A549 (cell line): ENCODE measurements at regions not wholly inside any gene's neighbourhood (a gene's known extent, or its start where the extent isn't known, plus 50 kb on each side); places are given as distances from the start of the nearest gene placed in this dataset.

Source experiments
- ATAC-seq, 2 experiments: fragments of 200-7000 bp in 1 of 2; fragments of >200 bp in 1 of 2; cut with Nextera tagmentation in 1 of 2; cut with Tn5 transposase in 1 of 2; 3 replicates each; pipeline versions ENCODE4 v1.8.0 to v1.9.1; 2018 to 2020; ENCODE audit warnings: mild to moderate bottlenecking in 1 of 2, moderate library complexity in 1 of 2
- CTCF ChIA-PET: fragments of 300-600 bp; sonication (Branson Sonifier 250); formaldehyde crosslinking; extraction: SDS; loops from one replicate; lab custom pipeline; 2021; ENCODE audit warnings: antibody characterized with exemption, inconsistent platforms; lab: Yijun Ruan, JAX
- POLR2A ChIA-PET: fragments of 350-600 bp; formaldehyde crosslinking; extraction: SDS; loops from one replicate; lab custom pipeline; 2021; ENCODE audit warnings: antibody characterized with exemption, inconsistent platforms; lab: Yijun Ruan, JAX
- DNase-seq, 2 experiments: peaks; one replicate each; pipeline versions ENCODE4 v3.0.0 to v3.0.0-alpha.2; 2011 to 2016; ENCODE audit warnings: low read depth in 1 of 2, low spot score in 1 of 2
- FAIRE-seq: peaks from 2 replicates; lab custom pipeline; 2011; peaks lifted over from hg19 to GRCh38; lab: Jason Lieb, UNC
- H3K27ac ChIP-seq, 2 experiments: fragments of >200 bp; sonication (Bioruptor Twin); formaldehyde crosslinking; 3 replicates each; pipeline ENCODE4 v1.5.1; 2016 to 2017
- H3K4me1 ChIP-seq: fragments of >200 bp; sonication (Bioruptor Twin); formaldehyde crosslinking; 3 replicates; pipeline ENCODE4 v1.6.1; 2016
- H3K4me2 ChIP-seq: fragments of >200 bp; sonication (Bioruptor Twin); formaldehyde crosslinking; 3 replicates; pipeline ENCODE4 v1.6.1; 2016
- H3K4me3 ChIP-seq: fragments of >200 bp; sonication (Bioruptor Twin); formaldehyde crosslinking; 3 replicates; pipeline ENCODE4 v1.5.1; 2016
- H3K9me3 ChIP-seq: fragments of >200 bp; sonication (Bioruptor Twin); formaldehyde crosslinking; 3 replicates; pipeline ENCODE4 v1.6.1; 2016
- ELK1 ChIP-seq: fragments of 150-350 bp; IDR thresholded peaks from 2 replicates; pipeline ENCODE4 v1.6.1; 2014; ENCODE audit warnings: low read depth, mild to moderate bottlenecking, low read length
- ESRRA ChIP-seq: fragments of 150-350 bp; IDR thresholded peaks from 2 replicates; pipeline ENCODE4 v1.6.1; 2014; ENCODE audit warnings: mild to moderate bottlenecking, low read length, borderline replicate concordance
- HDAC2 ChIP-seq: fragments of 200-600 bp; sonication (generic); IDR thresholded peaks from 2 replicates; pipeline ENCODE4 v1.6.1; 2016
- HOXA7 ChIP-seq: fragments of 250-450 bp; sonication (Bioruptor Pico); IDR thresholded peaks from 2 replicates; pipeline ENCODE4 v1.5.0; 2020; ENCODE audit warnings: mild to moderate bottlenecking, moderate library complexity
- HOXB5 ChIP-seq: fragments of 250-450 bp; sonication (Bioruptor Pico); IDR thresholded peaks from 2 replicates; pipeline ENCODE4 v1.5.0; 2020; ENCODE audit warnings: mild to moderate bottlenecking, moderate library complexity
- JUNB ChIP-seq: fragments of >200 bp; sonication (Bioruptor Twin); formaldehyde crosslinking; IDR thresholded peaks from 2 replicates; pipeline ENCODE4 v1.6.1; 2016
- KDM1A ChIP-seq: fragments of 200-600 bp; sonication (generic); IDR thresholded peaks from 2 replicates; pipeline ENCODE4 v1.6.1; 2016; ENCODE audit warnings: low read depth, mild to moderate bottlenecking
- KDM5A ChIP-seq: fragments of 200-600 bp; sonication (generic); IDR thresholded peaks from 2 replicates; pipeline ENCODE4 v1.6.1; 2016; ENCODE audit warnings: antibody characterized with exemption, mild to moderate bottlenecking
- MAZ ChIP-seq: fragments of 150-350 bp; IDR thresholded peaks from 2 replicates; pipeline ENCODE4 v1.6.1; 2014; ENCODE audit warnings: antibody characterized with exemption, low read depth, low read length, borderline replicate concordance
- NFE2L2 ChIP-seq: fragments of 150-350 bp; conservative IDR thresholded peaks from 2 replicates; pipeline ENCODE4 v1.6.1; 2014; ENCODE audit warnings: low read length
- NPAS2 ChIP-seq: fragments of 250-450 bp; sonication (Bioruptor Pico); IDR thresholded peaks from 2 replicates; pipeline ENCODE4 v1.8.0; 2022; ENCODE audit warnings: mild to moderate bottlenecking, moderate library complexity, borderline replicate concordance
- POLR2AphosphoS2 ChIP-seq: conservative IDR thresholded peaks from 2 replicates; pipeline ENCODE4 v1.6.1; 2012; ENCODE audit warnings: low read length, improper control_type of control experiment, inconsistent platforms
- RCOR1 ChIP-seq: fragments of 150-350 bp; IDR thresholded peaks from 2 replicates; pipeline ENCODE4 v1.6.1; 2014; ENCODE audit warnings: antibody characterized with exemption, low read length, low read depth
- RFX5 ChIP-seq: fragments of 450-650 bp; IDR thresholded peaks from 2 replicates; pipeline ENCODE4 v1.7.1; 2014; ENCODE audit warnings: antibody characterized with exemption, mild to moderate bottlenecking, moderate library complexity
- TFCP2L1 ChIP-seq: fragments of 250-450 bp; sonication (Bioruptor Pico); IDR thresholded peaks from 2 replicates; pipeline ENCODE4 v1.5.0; 2021; ENCODE audit warnings: mild to moderate bottlenecking
- ZNF302 ChIP-seq: fragments of 250-450 bp; sonication (Bioruptor Pico); IDR thresholded peaks from 2 replicates; pipeline ENCODE4 v1.9.0; 2021; ENCODE audit warnings: inconsistent platforms, mild to moderate bottlenecking, moderate library complexity
- WGBS: methylation state at CpG from one replicate; pipeline ENCODE4 v1.1.6; 2017; ENCODE audit errors: missing lambda C conversion rate; 5-methylcytosine and 5-hydroxymethylcytosine counted together
- TF ChIP-seq, protein P1 (sequence below): fragments of 250-450 bp; sonication (Bioruptor Pico); IDR thresholded peaks from 2 replicates; pipeline ENCODE4 v1.5.0; 2021; ENCODE audit warnings: mild to moderate bottlenecking, moderate library complexity, borderline replicate concordance
- TF ChIP-seq, protein P2 (sequence below): fragments of >200 bp; sonication (Bioruptor Twin); formaldehyde crosslinking; IDR thresholded peaks from 3 replicates; pipeline ENCODE4 v1.5.1; 2016
- TF ChIP-seq, protein P3 (sequence below): IDR thresholded peaks from 2 replicates; pipeline ENCODE4 v1.6.1; 2012; ENCODE audit warnings: low read depth, borderline replicate concordance
- TF ChIP-seq, protein P4 (sequence below): IDR thresholded peaks from 2 replicates; pipeline ENCODE4 v1.6.1; 2012

DNA sequence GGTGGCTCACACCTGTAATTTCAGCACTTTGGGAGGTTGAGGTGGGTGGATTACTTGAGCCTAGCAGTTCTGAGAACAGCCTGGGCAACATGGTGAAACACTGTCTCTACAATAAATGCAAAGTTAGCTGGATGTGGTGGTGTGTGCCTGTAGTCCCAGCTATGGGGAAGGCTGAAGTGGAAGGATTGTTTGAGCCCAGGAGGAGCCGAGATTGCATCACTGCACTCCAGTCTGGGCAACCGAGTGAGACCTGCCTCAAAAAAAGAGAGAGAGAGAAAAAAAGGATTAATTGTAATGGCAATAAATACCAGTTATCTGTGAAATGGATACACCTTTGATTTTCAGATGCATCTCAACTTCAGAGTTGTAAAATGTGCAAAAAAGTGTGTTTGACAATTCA lies 58.8 kb downstream of the SPRY1 start:
- no peaks in the 10 kb centered on the region for H3K9me3 ChIP-seq
- no peak for FAIRE-seq
- ATAC-seq: no peak
- TF ChIP-seq, protein P1, sequence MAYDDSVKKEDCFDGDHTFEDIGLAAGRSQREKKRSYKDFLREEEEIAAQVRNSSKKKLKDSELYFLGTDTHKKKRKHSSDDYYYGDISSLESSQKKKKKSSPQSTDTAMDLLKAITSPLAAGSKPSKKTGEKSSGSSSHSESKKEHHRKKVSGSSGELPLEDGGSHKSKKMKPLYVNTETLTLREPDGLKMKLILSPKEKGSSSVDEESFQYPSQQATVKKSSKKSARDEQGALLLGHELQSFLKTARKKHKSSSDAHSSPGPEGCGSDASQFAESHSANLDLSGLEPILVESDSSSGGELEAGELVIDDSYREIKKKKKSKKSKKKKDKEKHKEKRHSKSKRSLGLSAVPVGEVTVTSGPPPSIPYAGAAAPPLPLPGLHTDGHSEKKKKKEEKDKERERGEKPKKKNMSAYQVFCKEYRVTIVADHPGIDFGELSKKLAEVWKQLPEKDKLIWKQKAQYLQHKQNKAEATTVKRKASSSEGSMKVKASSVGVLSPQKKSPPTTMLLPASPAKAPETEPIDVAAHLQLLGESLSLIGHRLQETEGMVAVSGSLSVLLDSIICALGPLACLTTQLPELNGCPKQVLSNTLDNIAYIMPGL: no peak
- TF ChIP-seq RCOR1: no peak
- TF ChIP-seq HOXA7 (CRISPR knock-in tag): no peak
- TF ChIP-seq NFE2L2: no peak
- TF ChIP-seq HDAC2: no peak
- TF ChIP-seq HOXB5: no peak
- no peak for TF ChIP-seq POLR2AphosphoS2
- TF ChIP-seq JUNB: no peak
- TF ChIP-seq ELK1: no peak
- no peak for TF ChIP-seq TFCP2L1 (CRISPR knock-in tag)
- TF ChIP-seq KDM5A: no peak
- TF ChIP-seq RFX5: no peak
- H3K27ac ChIP-seq: no peak overlapping the region
- H3K4me1 ChIP-seq: peaks cover 4% of the 10 kb centered on the region; the same call in 1 of the 3 replicates
- 74% methylated on average over 2 of the region's 2 CpGs for WGBS
- ChIA-PET POLR2A (no interaction called here), CTCF (interaction anchor here (1.5 kb wide), 1 partner anchor 20 kb away, joined by 3 read pairs; no protein-coding TSS in a partner anchor)
- no peak for DNase-seq
- H3K4me2 ChIP-seq: no peak overlapping the region
- no peak overlapping the region for H3K4me3 ChIP-seq

- no peak for DNase-seq
- TF ChIP-seq, protein P1: no peak
- TF ChIP-seq MAZ: no peak
- TF ChIP-seq POLR2AphosphoS2: no peak
- no peak for TF ChIP-seq HOXB5
- no peak for TF ChIP-seq ZNF302 (CRISPR knock-in tag)
- Histone ChIP-seq H3K4me1 (no peaks in the 10 kb centered on the region), H3K27ac (no peak overlapping the region), H3K4me2 (no peak overlapping the region), H3K9me3 (no peaks in the 10 kb centered on the region), H3K4me3 (no peak overlapping the region)
- FAIRE-seq: no peak
- ChIA-PET POLR2A (no interaction called here), CTCF (no interaction called here)
- no peak for ATAC-seq
- 67% methylated on average over 3 of the region's 3 CpGs for WGBS
These were observed 65.4 kb downstream of the SPRY1 start for GRCh38 chr4:123462007-123462406.

GRCh38 chr4:123463869-123464268 lies 67.3 kb downstream of the SPRY1 start:
- H3K4me1 ChIP-seq: no peaks in the 10 kb centered on the region
- DNase-seq (no peak), FAIRE-seq (no peak), ATAC-seq (no peak)
- 46% methylated on average over 3 of the region's 3 CpGs for WGBS
- TF ChIP-seq NPAS2 (CRISPR knock-in tag) (no peak), ESRRA (no peak), RCOR1 (no peak), HOXB5 (no peak), POLR2AphosphoS2 (no peak), HDAC2 (no peak), KDM1A (no peak)
- TF ChIP-seq, protein P2, sequence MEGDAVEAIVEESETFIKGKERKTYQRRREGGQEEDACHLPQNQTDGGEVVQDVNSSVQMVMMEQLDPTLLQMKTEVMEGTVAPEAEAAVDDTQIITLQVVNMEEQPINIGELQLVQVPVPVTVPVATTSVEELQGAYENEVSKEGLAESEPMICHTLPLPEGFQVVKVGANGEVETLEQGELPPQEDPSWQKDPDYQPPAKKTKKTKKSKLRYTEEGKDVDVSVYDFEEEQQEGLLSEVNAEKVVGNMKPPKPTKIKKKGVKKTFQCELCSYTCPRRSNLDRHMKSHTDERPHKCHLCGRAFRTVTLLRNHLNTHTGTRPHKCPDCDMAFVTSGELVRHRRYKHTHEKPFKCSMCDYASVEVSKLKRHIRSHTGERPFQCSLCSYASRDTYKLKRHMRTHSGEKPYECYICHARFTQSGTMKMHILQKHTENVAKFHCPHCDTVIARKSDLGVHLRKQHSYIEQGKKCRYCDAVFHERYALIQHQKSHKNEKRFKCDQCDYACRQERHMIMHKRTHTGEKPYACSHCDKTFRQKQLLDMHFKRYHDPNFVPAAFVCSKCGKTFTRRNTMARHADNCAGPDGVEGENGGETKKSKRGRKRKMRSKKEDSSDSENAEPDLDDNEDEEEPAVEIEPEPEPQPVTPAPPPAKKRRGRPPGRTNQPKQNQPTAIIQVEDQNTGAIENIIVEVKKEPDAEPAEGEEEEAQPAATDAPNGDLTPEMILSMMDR: no peak
- TF ChIP-seq, protein P3, sequence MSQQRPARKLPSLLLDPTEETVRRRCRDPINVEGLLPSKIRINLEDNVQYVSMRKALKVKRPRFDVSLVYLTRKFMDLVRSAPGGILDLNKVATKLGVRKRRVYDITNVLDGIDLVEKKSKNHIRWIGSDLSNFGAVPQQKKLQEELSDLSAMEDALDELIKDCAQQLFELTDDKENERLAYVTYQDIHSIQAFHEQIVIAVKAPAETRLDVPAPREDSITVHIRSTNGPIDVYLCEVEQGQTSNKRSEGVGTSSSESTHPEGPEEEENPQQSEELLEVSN: no peak
- TF ChIP-seq, protein P4, sequence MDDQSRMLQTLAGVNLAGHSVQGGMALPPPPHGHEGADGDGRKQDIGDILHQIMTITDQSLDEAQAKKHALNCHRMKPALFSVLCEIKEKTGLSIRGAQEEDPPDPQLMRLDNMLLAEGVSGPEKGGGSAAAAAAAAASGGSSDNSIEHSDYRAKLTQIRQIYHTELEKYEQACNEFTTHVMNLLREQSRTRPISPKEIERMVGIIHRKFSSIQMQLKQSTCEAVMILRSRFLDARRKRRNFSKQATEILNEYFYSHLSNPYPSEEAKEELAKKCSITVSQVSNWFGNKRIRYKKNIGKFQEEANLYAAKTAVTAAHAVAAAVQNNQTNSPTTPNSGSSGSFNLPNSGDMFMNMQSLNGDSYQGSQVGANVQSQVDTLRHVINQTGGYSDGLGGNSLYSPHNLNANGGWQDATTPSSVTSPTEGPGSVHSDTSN: no peak
- TF ChIP-seq, all 56 proteins: peak for 0
- POLR2A ChIA-PET: no interaction called here
- CTCF ChIA-PET: no interaction called here
- Histone ChIP-seq H3K9me3 (no peaks in the 10 kb centered on the region), H3K4me2 (no peak overlapping the region), H3K27ac (no peak overlapping the region), H3K4me3 (no peak overlapping the region)
